SU-DHL-6 (cell line): ENCODE measurements at regions not wholly inside any gene's neighbourhood (a gene's known extent, or its start where the extent isn't known, plus 50 kb on each side); places are given as distances from the start of the nearest gene placed in this dataset.

Experiments used
- H2AFZ ChIP-seq: fragments of 200-600 bp; sonication (generic); 2 replicates; pipeline ENCODE4 v1.6.1; 2014; ENCODE audit warnings: low read depth, mild to moderate bottlenecking, moderate library complexity, mixed read lengths, antibody characterized with exemption, low read length; ENCODE audit not compliant: severe bottlenecking
- H3F3A ChIP-seq: fragments of 200-600 bp; shearing (Covaris generic); 2 replicates; pipeline ENCODE4 v1.6.0; 2016; ENCODE audit warnings: antibody characterized with exemption, mild to moderate bottlenecking; ENCODE audit not compliant: insufficient read depth
- H3K27ac ChIP-seq: fragments of 200-600 bp; sonication (generic); 2 replicates; pipeline ENCODE4 v1.5.1; 2016; ENCODE audit warnings: low read depth, mild to moderate bottlenecking, low read length, moderate library complexity, mixed read lengths
- H3K27me3 ChIP-seq: fragments of 200-600 bp; sonication (generic), shearing (Covaris generic); 2 replicates; pipeline ENCODE4 v1.6.0; 2014; ENCODE audit warnings: mild to moderate bottlenecking, low read length
- H3K36me3 ChIP-seq: fragments of 200-600 bp; sonication (generic); 2 replicates; pipeline ENCODE4 v1.6.1; 2014; ENCODE audit warnings: mild to moderate bottlenecking, low read length, mixed read lengths
- H3K4me2 ChIP-seq: fragments of 300-600, 200-600 bp; shearing (Covaris generic), sonication (generic); 2 replicates; pipeline ENCODE4 v1.6.0; 2014; ENCODE audit warnings: low read length, low read depth, mild to moderate bottlenecking; ENCODE audit not compliant: poor library complexity, severe bottlenecking
- H3K4me3 ChIP-seq: fragments of 200-600 bp; sonication (generic); 2 replicates; pipeline ENCODE4 v1.5.1; 2014; ENCODE audit warnings: antibody characterized with exemption, low read length, mild to moderate bottlenecking, mixed read lengths; ENCODE audit not compliant: insufficient read depth, poor library complexity, severe bottlenecking
- H3K79me2 ChIP-seq: fragments of 200-600 bp; sonication (generic); 2 replicates; pipeline ENCODE4 v1.6.1; 2014; ENCODE audit warnings: mild to moderate bottlenecking, low read length, moderate library complexity; ENCODE audit not compliant: insufficient read depth
- H3K9ac ChIP-seq: fragments of 200-600 bp; sonication (generic); 2 replicates; pipeline ENCODE4 v1.7.0; 2014; ENCODE audit warnings: mild to moderate bottlenecking, low read length
- H3K9me2 ChIP-seq: fragments of 200-600 bp; sonication (generic); replicated peaks from 2 replicates; pipeline ENCODE4 v1.6.1; 2014; ENCODE audit warnings: low read length; ENCODE audit not compliant: insufficient read depth
- H3K9me3 ChIP-seq: fragments of 200-600 bp; sonication (generic); 2 replicates; pipeline ENCODE4 v1.6.1; 2014; ENCODE audit warnings: low read length, mixed read lengths; ENCODE audit not compliant: insufficient read depth
- H4K20me1 ChIP-seq: fragments of 200-600 bp; sonication (generic); 2 replicates; pipeline ENCODE4 v1.6.1; 2014; ENCODE audit warnings: low read depth, mild to moderate bottlenecking, antibody characterized with exemption, low read length, moderate library complexity, mixed read lengths
- CTCF ChIP-seq: fragments of 200-600 bp; sonication (generic); IDR thresholded peaks from one replicate; pipeline ENCODE4 v1.5.1; 2017; ENCODE audit warnings: antibody characterized with exemption, mild to moderate bottlenecking, low read length, moderate library complexity; ENCODE audit not compliant: insufficient read depth, poor library complexity, severe bottlenecking
- EZH2phosphoT487 ChIP-seq: fragments of 200-600 bp; sonication (generic), shearing (Covaris generic); conservative IDR thresholded peaks from 2 replicates; pipeline ENCODE4 v1.6.1; 2018; ENCODE audit warnings: mild to moderate bottlenecking, antibody characterized with exemption, low read length, moderate library complexity, mixed read lengths

DNA sequence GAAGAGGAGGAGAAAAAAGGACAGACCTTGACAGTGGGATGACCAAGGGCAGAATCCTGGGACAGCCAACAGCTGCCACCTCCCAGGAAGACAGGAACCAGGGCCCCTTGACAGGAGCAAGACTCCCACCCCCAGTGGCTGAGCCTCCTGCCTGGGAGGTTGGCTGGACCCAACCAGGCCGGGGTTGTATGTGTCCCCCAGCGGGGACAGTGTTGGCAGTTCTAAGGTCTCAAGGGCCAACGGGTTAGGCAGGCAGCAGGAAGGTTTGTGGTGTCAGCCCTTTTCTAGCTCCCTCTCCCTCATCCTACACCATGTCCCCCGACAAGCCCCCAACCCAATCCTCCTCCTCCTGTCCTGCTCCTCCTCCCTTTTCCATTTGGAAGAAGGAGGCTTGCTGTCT is 126.2 kb downstream of the MRM1 start:
- Histone ChIP-seq H3F3A (no peaks in the 10 kb centered on the region), H2AFZ (no peak overlapping the region), H4K20me1 (no peaks in the 10 kb centered on the region), H3K4me2 (no peak overlapping the region), H3K27me3 (no peaks in the 10 kb centered on the region), H3K9me3 (no peaks in the 10 kb centered on the region), H3K27ac (no peak overlapping the region), H3K9ac (no peak overlapping the region), H3K36me3 (no peaks in the 10 kb centered on the region), H3K79me2 (no peaks in the 10 kb centered on the region), H3K9me2 (no peaks in the 10 kb centered on the region), H3K4me3 (no peak overlapping the region)
- TF ChIP-seq EZH2phosphoT487 (no peak), CTCF (no peak)

DNA sequence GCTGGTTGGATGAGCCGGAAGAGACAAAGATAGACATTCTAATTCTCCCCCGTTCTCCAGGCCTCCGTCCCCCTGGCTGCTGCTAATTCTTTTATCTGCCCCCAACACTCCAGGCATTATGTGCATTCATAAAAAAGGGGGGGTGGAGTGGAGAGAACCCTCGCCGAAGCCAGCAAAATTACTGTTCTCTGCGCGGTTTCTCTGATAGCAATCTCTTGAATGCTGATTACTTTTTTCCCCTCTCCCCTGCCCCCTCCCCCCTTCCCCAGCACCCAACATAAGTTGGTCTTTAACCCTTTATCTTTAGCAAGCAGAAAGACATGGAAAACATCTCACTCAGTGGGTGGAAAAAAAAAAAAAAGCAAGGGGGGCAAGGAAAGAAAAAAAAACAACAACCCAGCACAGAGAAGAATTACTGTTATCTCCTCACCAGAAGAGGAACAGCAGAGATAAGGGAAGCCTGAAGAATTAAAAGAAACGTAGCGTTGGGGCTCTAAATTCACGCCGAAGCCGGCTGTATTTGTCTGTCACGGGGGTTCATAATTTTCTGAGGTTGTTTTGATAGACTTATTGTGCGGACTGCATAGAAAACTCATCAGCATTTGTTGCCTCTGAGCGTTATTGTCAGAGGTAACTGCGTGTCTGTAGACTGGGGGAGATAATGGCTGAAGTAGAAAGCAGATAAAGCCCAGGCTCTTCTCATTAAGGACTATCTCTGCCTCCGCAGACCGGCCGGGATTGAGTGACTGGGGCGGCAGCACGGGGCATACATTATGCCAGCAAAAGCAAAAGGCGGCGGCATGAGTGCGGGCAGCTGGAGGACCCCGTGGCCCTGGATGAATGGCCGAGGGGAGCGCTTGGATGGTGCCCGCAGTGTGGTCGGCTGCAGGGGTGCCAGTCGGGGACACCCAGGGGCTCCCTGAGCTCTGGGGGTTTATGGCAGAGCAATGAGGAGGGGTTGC is 126.9 kb downstream of the MRM1 start:
- no peaks in the 10 kb centered on the region for H3K9me3 ChIP-seq
- no peaks in the 10 kb centered on the region for H3K27me3 ChIP-seq
- no peak overlapping the region for H3K27ac ChIP-seq
- H4K20me1 ChIP-seq, result no peaks in the 10 kb centered on the region
- H3F3A ChIP-seq, result no peaks in the 10 kb centered on the region
- no peak overlapping the region for H3K4me2 ChIP-seq
- H3K9me2 ChIP-seq, result no peaks in the 10 kb centered on the region
- TF ChIP-seq CTCF (no peak), EZH2phosphoT487 (no peak)
- H3K4me3 ChIP-seq, result no peak overlapping the region
- no peaks in the 10 kb centered on the region for H3K36me3 ChIP-seq
- H3K79me2 ChIP-seq, result no peaks in the 10 kb centered on the region
- no peak overlapping the region for H2AFZ ChIP-seq
- no peak overlapping the region for H3K9ac ChIP-seq

GRCh38 chr17:36730095-36730808 is 128.9 kb downstream of the MRM1 start:
- no peaks in the 10 kb centered on the region for H3K9me2 ChIP-seq
- no peaks in the 10 kb centered on the region for H3K36me3 ChIP-seq
- no peaks in the 10 kb centered on the region for H3K79me2 ChIP-seq
- H3K4me3 ChIP-seq, result no peak overlapping the region
- H3K27me3 ChIP-seq, result no peaks in the 10 kb centered on the region
- H3F3A ChIP-seq, result no peaks in the 10 kb centered on the region
- no peak overlapping the region for H3K27ac ChIP-seq
- H3K4me2 ChIP-seq, result no peak overlapping the region
- H2AFZ ChIP-seq, result no peak overlapping the region
- H3K9me3 ChIP-seq, result no peaks in the 10 kb centered on the region
- H4K20me1 ChIP-seq, result no peaks in the 10 kb centered on the region
- H3K9ac ChIP-seq, result no peak overlapping the region
- TF ChIP-seq CTCF (no peak), EZH2phosphoT487 (no peak)
